22Rv1 (cell line): ENCODE measurements at regions not wholly inside any gene's neighbourhood (a gene's known extent, or its start where the extent isn't known, plus 50 kb on each side); places are given as distances from the start of the nearest gene placed in this dataset.

Experiments used
- CTCF ChIP-seq: fragments of 450-650 bp; IDR thresholded peaks from 2 replicates; pipeline ENCODE4 v1.5.1; 2017; ENCODE audit warnings: mild to moderate bottlenecking
- ZFX ChIP-seq: fragments of 450-650 bp; IDR thresholded peaks from 2 replicates; pipeline ENCODE4 v1.6.1; 2017; ENCODE audit warnings: antibody characterized with exemption, borderline replicate concordance

GRCh38 chr3:26997226-26997625 lies 372.0 kb downstream of the NEK10 start:
- TF ChIP-seq CTCF (no peak), ZFX (no peak)
